Body of pancreas (tissue), 4 donors: ENCODE measurements at regions not wholly inside any gene's neighbourhood (a gene's known extent, or its start where the extent isn't known, plus 50 kb on each side); places are given as distances from the start of the nearest gene placed in this dataset.

Experiments
- POLR2A ChIP-seq, 3 donors: fragments of 450-650 bp; IDR thresholded peaks; one replicate each; pipeline ENCODE4 v1.6.1; 2016; ENCODE audit warnings: antibody characterized with exemption in 3 of 3, mild to moderate bottlenecking in 2 of 3
- TF ChIP-seq, protein P1 (sequence below), 7 experiments: fragments of 450-650 bp in 4 of 7; fragments of 200-600 bp in 3 of 7; sonication (generic) in 3 of 7; IDR thresholded peaks; one replicate each; pipeline ENCODE4 v1.5.1; 2016 to 2019; ENCODE audit warnings: antibody characterized with exemption in 7 of 7

DNA sequence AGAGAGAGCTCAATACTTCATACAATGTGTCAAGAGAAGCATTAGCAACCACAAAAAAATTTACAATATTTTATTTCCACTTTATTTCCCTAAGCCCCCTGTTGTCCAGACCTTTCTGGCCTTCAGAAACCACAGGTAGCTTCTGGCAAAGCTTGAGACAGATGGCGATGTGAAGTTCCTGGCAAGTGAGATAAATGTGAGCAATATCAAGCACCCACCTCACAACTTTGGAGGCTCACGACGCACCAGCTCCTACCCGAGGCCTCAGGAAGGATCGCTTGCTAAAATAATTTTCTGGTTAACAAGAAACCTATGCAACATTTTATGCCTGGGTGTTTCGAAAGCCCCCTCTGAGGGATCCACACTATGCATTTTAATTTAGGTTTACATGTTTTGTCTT lies 158.1 kb upstream of the CHAC2 start:
- TF ChIP-seq, protein P1, sequence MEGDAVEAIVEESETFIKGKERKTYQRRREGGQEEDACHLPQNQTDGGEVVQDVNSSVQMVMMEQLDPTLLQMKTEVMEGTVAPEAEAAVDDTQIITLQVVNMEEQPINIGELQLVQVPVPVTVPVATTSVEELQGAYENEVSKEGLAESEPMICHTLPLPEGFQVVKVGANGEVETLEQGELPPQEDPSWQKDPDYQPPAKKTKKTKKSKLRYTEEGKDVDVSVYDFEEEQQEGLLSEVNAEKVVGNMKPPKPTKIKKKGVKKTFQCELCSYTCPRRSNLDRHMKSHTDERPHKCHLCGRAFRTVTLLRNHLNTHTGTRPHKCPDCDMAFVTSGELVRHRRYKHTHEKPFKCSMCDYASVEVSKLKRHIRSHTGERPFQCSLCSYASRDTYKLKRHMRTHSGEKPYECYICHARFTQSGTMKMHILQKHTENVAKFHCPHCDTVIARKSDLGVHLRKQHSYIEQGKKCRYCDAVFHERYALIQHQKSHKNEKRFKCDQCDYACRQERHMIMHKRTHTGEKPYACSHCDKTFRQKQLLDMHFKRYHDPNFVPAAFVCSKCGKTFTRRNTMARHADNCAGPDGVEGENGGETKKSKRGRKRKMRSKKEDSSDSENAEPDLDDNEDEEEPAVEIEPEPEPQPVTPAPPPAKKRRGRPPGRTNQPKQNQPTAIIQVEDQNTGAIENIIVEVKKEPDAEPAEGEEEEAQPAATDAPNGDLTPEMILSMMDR (IDR thresholded peaks at IDR 0.05): no peak
- TF ChIP-seq POLR2A (IDR thresholded peaks at IDR 0.05): no peak
